Epithelial cell of proximal tubule (primary cell): ENCODE measurements at regions not wholly inside any gene's neighbourhood (a gene's known extent, or its start where the extent isn't known, plus 50 kb on each side); places are given as distances from the start of the nearest gene placed in this dataset.
A peak's percentile ranks its signal among the peaks of the same experiment; 100 is the strongest.

Experiments
- DNase-seq: peaks from one replicate; pipeline ENCODE4 v3.0.0-alpha.2; 2011; ENCODE audit warnings: low read depth
- H3K4me3 ChIP-seq: 2 replicates; pipeline ENCODE4 v1.5.1; 2011; ENCODE audit warnings: low read depth, mild to moderate bottlenecking, low read length
- CTCF ChIP-seq: conservative IDR thresholded peaks from 2 replicates; pipeline ENCODE4 v1.5.1; 2012; ENCODE audit warnings: low read depth, mild to moderate bottlenecking, low read length

DNA sequence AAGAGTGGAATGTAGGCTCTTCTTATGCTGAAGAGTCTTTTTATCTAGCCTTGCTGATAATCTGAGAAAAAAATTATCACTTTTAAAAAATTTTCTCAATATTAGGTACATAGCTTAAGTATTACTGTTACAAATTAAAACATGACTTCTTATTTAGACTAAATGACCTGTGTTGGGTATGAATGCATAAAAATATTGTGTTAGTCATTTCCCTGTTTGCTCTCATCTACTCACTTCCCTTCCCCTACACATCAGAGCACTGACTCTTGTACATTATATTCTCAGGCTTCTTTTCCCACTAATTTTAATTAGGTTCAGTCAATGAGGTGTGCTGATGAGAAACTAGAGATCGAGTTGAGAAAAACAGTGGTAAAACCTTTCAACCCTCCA is 881.0 kb downstream of the PCDH18 start:
- peak; percentile 10 for DNase-seq
- H3K4me3 ChIP-seq: no peak overlapping the region
- TF ChIP-seq CTCF: no peak

- no peak overlapping the region for H3K4me3 ChIP-seq
- no peak for TF ChIP-seq CTCF
- peak; percentile 72 for DNase-seq
Observed at GRCh38 chr4:136650541-136651277, 881.6 kb downstream of the PCDH18 start.

DNA sequence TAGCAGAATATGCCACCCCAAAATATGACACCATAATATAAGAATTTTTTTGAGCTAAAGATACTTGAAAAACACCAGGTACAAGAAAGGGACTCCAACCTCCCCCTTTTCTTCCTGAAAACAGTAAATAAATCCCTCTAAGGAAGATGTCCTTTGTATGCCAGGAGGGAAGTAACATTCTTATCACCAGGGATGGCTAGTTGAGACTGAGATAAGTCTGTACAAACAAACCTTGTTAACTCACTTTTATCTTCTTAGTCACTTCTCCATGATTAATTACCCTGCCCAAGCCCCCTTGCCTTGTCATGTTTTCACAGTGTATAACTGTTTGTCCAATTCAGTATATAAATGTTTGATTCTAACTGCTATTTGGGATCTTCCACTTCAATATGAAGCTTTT is 888.0 kb downstream of the PCDH18 start:
- no peak for DNase-seq
- TF ChIP-seq CTCF: no peak
- no peak overlapping the region for H3K4me3 ChIP-seq

- no peak for TF ChIP-seq CTCF
- no peak overlapping the region for H3K4me3 ChIP-seq
- no peak for DNase-seq
Observed at GRCh38 chr4:136643416-136643815, 888.9 kb downstream of the PCDH18 start.

GRCh38 chr4:136637071-136637777 is 895.1 kb downstream of the PCDH18 start:
- TF ChIP-seq CTCF: peak; percentile 72
- DNase-seq: no peak
- H3K4me3 ChIP-seq: no peak overlapping the region

DNA sequence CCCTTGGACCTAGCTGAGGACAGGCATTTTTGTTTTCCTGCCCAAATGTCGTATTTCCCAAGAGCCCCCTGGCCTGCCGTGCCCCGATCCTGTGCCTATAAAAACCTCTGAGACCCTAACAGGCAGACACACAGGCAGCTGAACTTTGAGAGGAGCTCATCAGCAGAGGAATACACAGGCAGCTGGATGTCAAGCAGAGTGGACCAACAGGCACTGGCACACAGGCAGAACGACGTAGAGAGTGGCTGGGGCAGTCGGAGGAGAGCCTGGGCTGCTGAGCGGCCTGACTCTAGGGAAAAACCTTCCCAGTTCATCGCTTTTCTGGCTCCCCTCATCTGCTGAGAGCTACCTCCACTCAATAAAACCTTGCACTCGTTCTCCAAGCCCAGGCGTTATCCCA is 896.1 kb downstream of the PCDH18 start:
- H3K4me3 ChIP-seq: no peak overlapping the region
- DNase-seq: no peak
- no peak for TF ChIP-seq CTCF

DNA sequence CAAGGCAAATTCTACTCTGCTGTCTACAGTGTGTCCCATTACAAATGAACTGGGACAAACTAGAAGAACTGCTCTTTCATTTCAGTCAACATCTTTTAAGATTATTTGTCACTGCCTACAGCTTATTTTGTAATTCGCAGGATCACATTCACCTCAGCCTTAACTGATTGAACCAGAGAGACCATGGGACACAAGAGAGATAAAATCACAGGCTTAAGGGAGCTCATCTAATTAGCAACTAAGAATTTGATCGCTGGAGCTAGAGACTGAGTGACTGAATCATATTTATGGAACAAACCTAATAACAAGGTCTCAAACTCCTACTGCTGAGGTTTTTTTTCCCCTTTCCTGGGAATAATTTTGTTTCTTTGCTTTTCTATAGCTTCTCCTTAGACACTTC is 898.2 kb downstream of the PCDH18 start:
- no peak for DNase-seq
- TF ChIP-seq CTCF: no peak
- H3K4me3 ChIP-seq: no peak overlapping the region
